Kidney (tissue), 13 donors: ENCODE measurements at regions not wholly inside any gene's neighbourhood (a gene's known extent, or its start where the extent isn't known, plus 50 kb on each side); places are given as distances from the start of the nearest gene placed in this dataset.

Source experiments
- DNase-seq, 5 donors: peaks; one replicate each; pipeline ENCODE4 v3.0.0-alpha.2; 2013 to 2020
- FAIRE-seq: peaks from 2 replicates; lab custom pipeline; 2012; peaks lifted over from hg19 to GRCh38; lab: Jason Lieb, UNC
- H3K27ac ChIP-seq, 2 donors: one replicate each; pipeline ENCODE4 v1.7.0; 2013; ENCODE audit warnings: low read depth in 2 of 2, low read length in 2 of 2, inconsistent platforms in 1 of 2
- H3K27me3 ChIP-seq: one replicate; pipeline ENCODE4 v1.7.1; 2013; ENCODE audit warnings: low read length, inconsistent platforms; ENCODE audit not compliant: control insufficient read depth, insufficient read depth
- H3K36me3 ChIP-seq, 3 donors: one replicate each; pipeline versions ENCODE4 v1.7.0 to v1.7.1; 2013; ENCODE audit warnings: low read length in 3 of 3, control low read depth in 1 of 3, inconsistent platforms in 1 of 3; ENCODE audit not compliant: insufficient read depth in 3 of 3, control insufficient read depth in 2 of 3
- H3K4me1 ChIP-seq, 3 donors: one replicate each; pipeline versions ENCODE4 v1.7.0 to v1.7.1; 2013; ENCODE audit warnings: low read length in 3 of 3, inconsistent platforms in 1 of 3, low read depth in 1 of 3; ENCODE audit not compliant: control insufficient read depth in 2 of 3, insufficient read depth in 2 of 3
- H3K4me3 ChIP-seq, 3 donors: one replicate each; pipeline versions ENCODE4 v1.7.0 to v1.8.1; 2013; ENCODE audit warnings: low read length in 3 of 3, control low read depth in 1 of 3, inconsistent platforms in 1 of 3
- H3K9ac ChIP-seq, 3 donors: one replicate each; pipeline versions ENCODE4 v1.7.0 to v1.7.1; 2013; ENCODE audit warnings: low read length in 3 of 3, control low read depth in 1 of 3, inconsistent platforms in 1 of 3
- H3K9me3 ChIP-seq, 3 donors: one replicate each; pipeline versions ENCODE4 v1.7.0 to v1.7.1; 2013; ENCODE audit warnings: low read length in 3 of 3, control low read depth in 1 of 3, inconsistent platforms in 1 of 3; ENCODE audit not compliant: control insufficient read depth in 2 of 3, insufficient read depth in 1 of 3
- CTCF ChIP-seq: IDR thresholded peaks from 3 replicates; pipeline ENCODE4 v1.5.1; 2012; ENCODE audit warnings: mild to moderate bottlenecking, moderate library complexity, borderline replicate concordance; ENCODE audit not compliant: insufficient read depth; ENCODE audit errors: extremely low read depth
- intact Hi-C: fragments of 100-400 bp; cut with DNase I; formaldehyde crosslinking; loops from one replicate; pipeline ENCODE4 v1.11.1; 2022
- donor health status: control.
- donor health status: control.
- donor health status: control.
- donor health status: control.
- donor health status: control.
- donor health status: DM: yes; HTN: yes; CAD: no.
- donor health status: Normal renal cell carcinoma (clear cell type).

- intact Hi-C loops, result no loop called here
- DNase-seq (no peak), FAIRE-seq (no peak)
- no peaks in the 10 kb centered on the region for H3K4me1 ChIP-seq
- no peaks in the 10 kb centered on the region for H3K27me3 ChIP-seq
- no peak overlapping the region for H3K4me3 ChIP-seq
- no peak for TF ChIP-seq CTCF
- no peak overlapping the region for H3K27ac ChIP-seq
- no peaks in the 10 kb centered on the region for H3K36me3 ChIP-seq
- no peak overlapping the region for H3K9ac ChIP-seq
- H3K9me3 ChIP-seq, result peaks cover 0 to 6% (median 0%) of the 10 kb centered on the region in 3 donors
These were observed 239.2 kb upstream of the ZMIZ1 start for GRCh38 chr10:78829565-78829964.

- no peaks in the 10 kb centered on the region for H3K36me3 ChIP-seq
- no peak overlapping the region for H3K9ac ChIP-seq
- FAIRE-seq (no peak), DNase-seq (no peak)
- no peak overlapping the region for H3K4me3 ChIP-seq
- TF ChIP-seq CTCF, result no peak
- H3K27me3 ChIP-seq, result no peaks in the 10 kb centered on the region
- peaks cover 0 to 6% (median 0%) of the 10 kb centered on the region in 3 donors for H3K9me3 ChIP-seq
- no peak overlapping the region for H3K27ac ChIP-seq
- no peaks in the 10 kb centered on the region for H3K4me1 ChIP-seq
- intact Hi-C loops, result no loop called here
These were observed 238.4 kb upstream of the ZMIZ1 start for GRCh38 chr10:78830062-78830975.

- H3K36me3 ChIP-seq, result no peaks in the 10 kb centered on the region
- H3K4me3 ChIP-seq, result no peak overlapping the region
- DNase-seq (no peak), FAIRE-seq (no peak)
- H3K9me3 ChIP-seq, result peaks cover 0 to 6% (median 0%) of the 10 kb centered on the region in 3 donors
- intact Hi-C loops, result no loop called here
- no peak overlapping the region for H3K27ac ChIP-seq
- H3K27me3 ChIP-seq, result no peaks in the 10 kb centered on the region
- no peaks in the 10 kb centered on the region for H3K4me1 ChIP-seq
- TF ChIP-seq CTCF, result no peak
- no peak overlapping the region for H3K9ac ChIP-seq
These were observed 237.8 kb upstream of the ZMIZ1 start for GRCh38 chr10:78830976-78831375.
